ENCODE measurements at regions not wholly inside any gene's neighbourhood (a gene's known extent, or its start where the extent isn't known, plus 50 kb on each side); places are given as distances from the start of the nearest gene placed in this dataset.

DNA sequence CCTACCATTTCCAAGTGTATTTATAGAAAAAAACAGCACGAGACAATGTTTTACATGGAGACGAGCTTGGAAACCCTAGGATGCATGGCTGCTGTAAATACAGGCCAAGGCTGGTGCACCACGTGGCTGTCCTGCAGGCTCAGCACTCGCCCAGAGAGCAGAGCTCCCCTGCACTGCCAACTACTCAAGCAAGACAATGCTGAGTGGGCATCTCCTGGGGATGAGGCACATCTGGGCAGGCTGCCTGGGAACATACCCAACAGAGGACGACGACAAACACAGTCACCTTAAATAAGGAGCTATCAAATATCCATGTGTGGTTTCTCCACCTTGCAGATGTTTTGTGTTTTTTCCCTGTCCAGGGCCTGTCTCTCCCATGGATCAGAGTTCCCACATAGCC lies 128.3 kb upstream of the PRMT8 start:
- H3K27me3 ChIP-seq (ENCODE audit: insufficient read depth, poor library complexity, severe bottlenecking): peaks cover 7% of the 10 kb centered on the region
- DNase-seq (ENCODE audit: low spot score) (no peak), ATAC-seq (ENCODE audit: low read depth) (no peak)
- no peak overlapping the region for H3K27ac ChIP-seq (ENCODE audit: poor library complexity, severe bottlenecking)
- TF ChIP-seq, protein P1, sequence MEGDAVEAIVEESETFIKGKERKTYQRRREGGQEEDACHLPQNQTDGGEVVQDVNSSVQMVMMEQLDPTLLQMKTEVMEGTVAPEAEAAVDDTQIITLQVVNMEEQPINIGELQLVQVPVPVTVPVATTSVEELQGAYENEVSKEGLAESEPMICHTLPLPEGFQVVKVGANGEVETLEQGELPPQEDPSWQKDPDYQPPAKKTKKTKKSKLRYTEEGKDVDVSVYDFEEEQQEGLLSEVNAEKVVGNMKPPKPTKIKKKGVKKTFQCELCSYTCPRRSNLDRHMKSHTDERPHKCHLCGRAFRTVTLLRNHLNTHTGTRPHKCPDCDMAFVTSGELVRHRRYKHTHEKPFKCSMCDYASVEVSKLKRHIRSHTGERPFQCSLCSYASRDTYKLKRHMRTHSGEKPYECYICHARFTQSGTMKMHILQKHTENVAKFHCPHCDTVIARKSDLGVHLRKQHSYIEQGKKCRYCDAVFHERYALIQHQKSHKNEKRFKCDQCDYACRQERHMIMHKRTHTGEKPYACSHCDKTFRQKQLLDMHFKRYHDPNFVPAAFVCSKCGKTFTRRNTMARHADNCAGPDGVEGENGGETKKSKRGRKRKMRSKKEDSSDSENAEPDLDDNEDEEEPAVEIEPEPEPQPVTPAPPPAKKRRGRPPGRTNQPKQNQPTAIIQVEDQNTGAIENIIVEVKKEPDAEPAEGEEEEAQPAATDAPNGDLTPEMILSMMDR (IDR thresholded peaks at IDR 0.05; ENCODE audit: poor library complexity, severe bottlenecking): no peak
- no peaks in the 10 kb centered on the region for H3K4me1 ChIP-seq (ENCODE audit: insufficient read depth, poor library complexity, severe bottlenecking)
- H3K4me3 ChIP-seq (ENCODE audit: severe bottlenecking): no peak overlapping the region
- no peaks in the 10 kb centered on the region for H3K36me3 ChIP-seq (ENCODE audit: low read depth)
- H3K9me3 ChIP-seq (ENCODE audit: severe bottlenecking): no peaks in the 10 kb centered on the region

DNA sequence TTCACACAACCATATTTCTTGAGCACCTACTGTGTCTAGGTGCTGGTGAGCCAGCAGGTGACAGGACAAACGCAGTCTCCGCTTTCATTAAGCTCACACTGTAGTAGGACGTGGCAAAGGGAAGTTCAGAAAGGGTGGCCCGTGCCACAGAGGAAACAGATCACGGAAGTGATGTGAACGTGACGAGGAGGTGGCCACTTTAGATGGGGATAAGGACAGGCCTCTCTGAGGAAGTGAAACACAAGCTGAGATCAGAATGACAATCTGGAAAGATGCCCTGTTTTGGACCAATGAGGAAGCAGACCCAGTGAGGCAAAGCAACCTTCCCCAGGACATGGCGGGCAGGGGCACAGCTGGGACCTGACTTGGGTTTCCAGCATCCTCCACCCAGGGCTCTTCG lies 127.4 kb upstream of the PRMT8 start:
- Histone ChIP-seq H3K9me3 (ENCODE audit: severe bottlenecking) (no peaks in the 10 kb centered on the region), H3K4me1 (ENCODE audit: insufficient read depth, poor library complexity, severe bottlenecking) (no peaks in the 10 kb centered on the region), H3K4me3 (ENCODE audit: severe bottlenecking) (no peak overlapping the region), H3K27ac (ENCODE audit: poor library complexity, severe bottlenecking) (no peak overlapping the region), H3K27me3 (ENCODE audit: insufficient read depth, poor library complexity, severe bottlenecking) (peaks cover 7% of the 10 kb centered on the region), H3K36me3 (ENCODE audit: low read depth) (no peaks in the 10 kb centered on the region)
- DNase-seq (ENCODE audit: low spot score) (no peak), ATAC-seq (ENCODE audit: low read depth) (no peak)
- TF ChIP-seq, protein P1 (IDR thresholded peaks at IDR 0.05; ENCODE audit: poor library complexity, severe bottlenecking): no peak

DNA sequence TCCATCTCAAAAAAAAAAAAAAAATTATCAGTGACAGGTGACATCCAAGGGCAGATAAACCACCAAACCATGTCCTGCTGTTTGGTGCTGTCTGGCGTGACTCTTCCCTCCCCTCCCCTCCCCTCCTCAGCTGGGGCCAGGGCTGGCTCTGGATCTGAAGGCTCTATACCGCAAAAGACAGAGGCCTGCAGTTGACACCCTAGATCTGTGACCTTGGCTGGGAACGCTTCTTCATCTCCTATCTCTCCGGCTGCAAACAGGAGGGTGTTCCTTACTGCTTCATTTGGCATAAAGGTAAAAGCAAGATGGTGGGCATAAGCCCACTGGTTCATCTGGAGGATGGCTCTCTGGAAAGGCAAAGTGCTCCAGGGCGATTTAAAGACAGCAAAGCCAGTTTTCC lies 126.8 kb upstream of the PRMT8 start:
- ATAC-seq (ENCODE audit: low read depth) (no peak), DNase-seq (ENCODE audit: low spot score) (no peak)
- Histone ChIP-seq H3K4me3 (ENCODE audit: severe bottlenecking) (no peak overlapping the region), H3K4me1 (ENCODE audit: insufficient read depth, poor library complexity, severe bottlenecking) (no peaks in the 10 kb centered on the region), H3K9me3 (ENCODE audit: severe bottlenecking) (no peaks in the 10 kb centered on the region), H3K27ac (ENCODE audit: poor library complexity, severe bottlenecking) (no peak overlapping the region), H3K27me3 (ENCODE audit: insufficient read depth, poor library complexity, severe bottlenecking) (peaks cover 7% of the 10 kb centered on the region), H3K36me3 (ENCODE audit: low read depth) (no peaks in the 10 kb centered on the region)
- TF ChIP-seq, protein P1 (IDR thresholded peaks at IDR 0.05; ENCODE audit: poor library complexity, severe bottlenecking): no peak

GRCh38 chr12:3364661-3365462 lies 126.1 kb upstream of the PRMT8 start:
- ATAC-seq (ENCODE audit: low read depth) (no peak), DNase-seq (ENCODE audit: low spot score) (no peak)
- Histone ChIP-seq H3K36me3 (ENCODE audit: low read depth) (no peaks in the 10 kb centered on the region), H3K27me3 (ENCODE audit: insufficient read depth, poor library complexity, severe bottlenecking) (peaks cover 7% of the 10 kb centered on the region), H3K9me3 (ENCODE audit: severe bottlenecking) (no peaks in the 10 kb centered on the region), H3K4me3 (ENCODE audit: severe bottlenecking) (no peak overlapping the region), H3K4me1 (ENCODE audit: insufficient read depth, poor library complexity, severe bottlenecking) (no peaks in the 10 kb centered on the region), H3K27ac (ENCODE audit: poor library complexity, severe bottlenecking) (no peak overlapping the region)
- TF ChIP-seq, protein P1 (IDR thresholded peaks at IDR 0.05; ENCODE audit: poor library complexity, severe bottlenecking): no peak

Measured in RWPE2 (cell line).